Stimulated activated CD4-positive, alpha-beta T cell treated with anti-CD3 and anti-CD28 coated beads, Interleukin-15, amount 100 ng/mL, for 48 hours (primary cell): ENCODE measurements at regions not wholly inside any gene's neighbourhood (a gene's known extent, or its start where the extent isn't known, plus 50 kb on each side); places are given as distances from the start of the nearest gene placed in this dataset.
"Not testable (repeated sequence)": the region's sequence is repeated elsewhere in the genome, so short reads cannot be mapped to it uniquely, and the experiment has no call there.

Source experiments
- DNase-seq, 2 donors: peaks; one replicate each; pipeline ENCODE4 v3.0.0-alpha.2; 2020; ENCODE audit warnings: low read depth in 2 of 2

GRCh38 chr7:32681174-32681518 lies 185.9 kb downstream of the AVL9 start:
- no peak for DNase-seq

- no peak for DNase-seq
Observed at GRCh38 chr7:32680259-32681173, 185.2 kb downstream of the AVL9 start.

GRCh38 chr7:32679192-32679591 lies 183.9 kb downstream of the AVL9 start:
- DNase-seq, result no peak

- DNase-seq, result no peak
Observed at GRCh38 chr7:32677593-32677992, 182.3 kb downstream of the AVL9 start.

GRCh38 chr7:32676249-32676941 lies 181.1 kb downstream of the AVL9 start:
- no peak for DNase-seq

- DNase-seq, result no peak
Observed at GRCh38 chr7:32673275-32673983, 178.1 kb downstream of the AVL9 start.

- DNase-seq, result no peak
Observed at GRCh38 chr7:32670110-32671025, 175.1 kb downstream of the AVL9 start.

- DNase-seq, result not testable (repeated sequence)
Observed at GRCh38 chr7:32669173-32669870, 174.0 kb downstream of the AVL9 start.

- not testable (repeated sequence) for DNase-seq
Observed at GRCh38 chr7:32668387-32669097, 173.3 kb downstream of the AVL9 start.

GRCh38 chr7:32667586-32667985 lies 172.3 kb downstream of the AVL9 start:
- DNase-seq, result not testable (repeated sequence)

- not testable (repeated sequence) for DNase-seq
Observed at GRCh38 chr7:32663805-32664211, 168.5 kb downstream of the AVL9 start.

GRCh38 chr7:32662509-32662908 lies 167.2 kb downstream of the AVL9 start:
- DNase-seq, result not testable (repeated sequence)

GRCh38 chr7:32661929-32662328 lies 166.6 kb downstream of the AVL9 start:
- DNase-seq, result no peak

- no peak for DNase-seq
Observed at GRCh38 chr7:32661501-32661900, 166.2 kb downstream of the AVL9 start.

- DNase-seq, result no peak
Observed at GRCh38 chr7:32660936-32661335, 165.6 kb downstream of the AVL9 start.

- no peak for DNase-seq
Observed at GRCh38 chr7:32659853-32660252, 164.6 kb downstream of the AVL9 start.

GRCh38 chr7:32658467-32658869 lies 163.2 kb downstream of the AVL9 start:
- no peak for DNase-seq

- no peak for DNase-seq
Observed at GRCh38 chr7:32658034-32658433, 162.7 kb downstream of the AVL9 start.

GRCh38 chr7:32654549-32654948 lies 159.3 kb downstream of the AVL9 start:
- DNase-seq, result not testable (repeated sequence)

GRCh38 chr7:32650356-32650755 lies 155.1 kb downstream of the AVL9 start:
- not testable (repeated sequence) for DNase-seq
